Caki2 (cell line): ENCODE measurements at regions not wholly inside any gene's neighbourhood (a gene's known extent, or its start where the extent isn't known, plus 50 kb on each side); places are given as distances from the start of the nearest gene placed in this dataset.
"Not testable (repeated sequence)": the region's sequence is repeated elsewhere in the genome, so short reads cannot be mapped to it uniquely, and the experiment has no call there.

ENCODE experiments used
- DNase-seq: peaks from one replicate; pipeline ENCODE4 v3.0.0-alpha.2; 2015; ENCODE audit warnings: low read depth
- in situ Hi-C: cut with HindIII; loops from 2 replicates; pipeline ENCODE4 v1.10.0; 2016; ENCODE audit warnings: low sequenced_read_pairs, low pct_unique_long_range_greater_than_20kb, mixed read lengths

GRCh38 chr7:53336105-53336668 is 300.8 kb downstream of the POM121L12 start:
- no peak for DNase-seq
- in situ Hi-C loops: no loop called here

DNA sequence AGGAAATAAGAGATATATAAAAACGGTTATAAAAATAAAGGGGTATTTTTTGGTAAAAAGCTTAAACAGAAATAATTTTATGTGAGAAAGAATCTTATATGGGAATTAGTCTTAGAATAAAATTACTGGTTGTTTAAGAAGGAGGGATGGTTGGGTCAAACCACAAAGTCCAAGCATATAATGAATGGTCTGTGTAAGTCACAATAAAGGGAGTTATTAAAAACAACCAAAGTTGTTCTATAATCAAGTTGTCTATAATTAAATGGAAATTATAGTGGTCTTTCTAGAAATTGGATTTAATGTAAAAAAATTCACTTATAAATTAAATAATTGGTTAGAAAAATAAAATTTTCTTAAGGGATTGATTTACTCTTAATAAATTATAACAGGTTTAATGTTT is 304.8 kb downstream of the POM121L12 start:
- in situ Hi-C loops: no loop called here
- DNase-seq: no peak

DNA sequence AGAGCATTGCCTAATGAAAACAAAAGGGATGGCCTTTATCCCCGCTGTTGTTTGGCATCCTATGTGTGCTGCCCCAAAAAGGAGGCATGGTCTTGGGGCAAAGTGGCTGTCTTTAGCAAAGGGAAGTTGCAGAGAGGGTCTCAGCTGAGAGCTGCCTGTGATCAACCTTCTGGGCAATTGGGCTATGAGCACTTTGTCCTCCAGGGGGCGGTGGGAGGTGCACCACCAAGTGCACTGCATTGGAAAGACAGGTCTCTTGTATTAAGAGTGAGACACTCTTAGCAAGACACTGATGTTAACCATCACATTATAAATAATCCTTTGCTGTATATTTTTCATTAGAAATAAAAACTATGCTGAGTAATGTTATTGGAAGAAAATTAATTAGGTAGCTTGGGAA is 314.8 kb downstream of the POM121L12 start:
- DNase-seq: peak; percentile 18
- in situ Hi-C loops: no loop called here

GRCh38 chr7:53351681-53352080 is 316.2 kb downstream of the POM121L12 start:
- DNase-seq: no peak
- in situ Hi-C loops: no loop called here

GRCh38 chr7:53358269-53358668 is 322.8 kb downstream of the POM121L12 start:
- DNase-seq: no peak

DNA sequence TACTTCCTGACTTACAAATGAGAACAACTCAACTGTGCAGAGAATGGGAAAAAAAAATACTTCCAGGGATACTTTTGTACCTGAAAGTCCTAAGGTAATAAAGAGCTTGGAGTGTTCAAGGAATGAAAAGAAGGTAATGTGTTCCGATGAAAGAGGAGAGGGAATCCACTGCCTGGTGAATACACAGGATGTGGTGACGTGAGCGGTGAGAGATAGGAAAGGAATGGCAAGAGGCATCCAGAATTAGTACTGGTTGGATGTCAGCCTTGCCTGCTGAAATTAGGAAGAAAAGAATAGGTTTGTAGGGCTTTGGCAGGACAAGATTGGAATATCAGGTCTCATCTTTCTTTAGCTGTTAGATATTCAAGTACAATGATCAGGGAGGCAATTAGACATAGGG is 347.7 kb downstream of the POM121L12 start:
- DNase-seq: no peak
- in situ Hi-C loops: no loop called here

More at GRCh38 chr7:53358269-53358668, 322.8 kb downstream of the POM121L12 start:
- in situ Hi-C loops: no loop called here

GRCh38 chr7:53385239-53385638 is 349.8 kb downstream of the POM121L12 start:
- in situ Hi-C loops, DNase-seq: not testable (repeated sequence)

GRCh38 chr7:53387515-53387914 is 352.1 kb downstream of the POM121L12 start:
- DNase-seq: no peak
- in situ Hi-C loops: no loop called here

DNA sequence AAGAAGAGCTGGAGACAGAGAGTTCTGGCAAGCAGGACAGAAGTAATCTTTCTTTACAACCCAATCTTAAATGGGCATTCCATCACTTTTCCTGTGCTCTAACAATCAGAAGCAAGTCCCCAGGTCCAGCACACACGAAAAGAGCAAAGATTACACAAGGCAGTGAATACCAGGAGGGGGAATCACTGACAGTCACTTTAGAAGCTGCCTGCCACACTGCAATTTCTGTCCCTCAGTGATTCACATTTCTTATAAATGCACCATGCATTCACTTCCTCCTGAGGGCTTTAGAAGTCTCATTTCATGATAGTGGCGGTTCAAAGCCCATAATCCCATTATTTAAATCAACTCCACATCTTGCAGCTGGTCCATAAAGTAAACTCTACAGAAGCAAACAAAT is 362.5 kb downstream of the POM121L12 start:
- in situ Hi-C loops: no loop called here
- peak; percentile 76 for DNase-seq

- in situ Hi-C loops: no loop called here
- peak; percentile 89 for DNase-seq
Observed at GRCh38 chr7:53398566-53398965, 363.1 kb downstream of the POM121L12 start.

DNA sequence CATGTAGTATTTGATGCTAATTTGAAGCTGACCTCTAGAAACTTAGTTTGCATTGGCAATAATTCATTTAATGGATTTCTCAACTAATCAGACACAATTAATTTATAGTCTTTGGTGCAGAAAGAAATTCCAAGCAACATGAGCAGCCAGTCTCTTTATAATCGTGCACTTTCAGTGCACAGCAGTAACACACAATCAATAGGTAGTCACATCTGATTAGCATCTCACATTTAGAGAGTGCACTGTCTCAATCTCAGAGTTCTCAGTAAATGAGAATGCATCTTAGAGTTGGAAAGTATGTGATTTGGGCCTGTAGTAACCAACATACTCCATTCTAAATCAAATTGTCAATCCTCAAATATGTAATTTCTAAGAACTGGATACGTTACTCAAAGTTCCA is 377.6 kb downstream of the POM121L12 start:
- in situ Hi-C loops: no loop called here
- no peak for DNase-seq

GRCh38 chr7:53415816-53416215 is 380.4 kb downstream of the POM121L12 start:
- in situ Hi-C loops: no loop called here
- DNase-seq: no peak

GRCh38 chr7:53418834-53419482 is 383.5 kb downstream of the POM121L12 start:
- peak; percentile 70 for DNase-seq
- in situ Hi-C loops: no loop called here

DNA sequence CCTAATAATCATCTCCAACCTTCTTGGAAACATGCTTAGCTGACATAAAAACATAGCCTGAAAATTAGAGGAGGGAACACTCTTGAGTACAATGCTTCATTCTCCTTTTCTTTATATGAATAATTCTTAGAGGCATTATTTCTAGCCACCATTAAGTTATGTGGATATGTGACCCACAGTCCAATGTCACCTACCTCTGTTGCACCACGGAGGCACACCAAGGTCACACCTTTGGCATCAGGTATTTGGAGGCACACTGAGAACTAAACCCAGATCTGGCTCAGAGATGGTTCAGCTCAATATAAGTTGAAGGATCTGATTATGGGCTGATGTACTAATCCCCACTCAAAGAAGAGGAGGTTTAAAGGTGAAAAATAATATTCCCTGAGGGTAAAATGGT is 385.1 kb downstream of the POM121L12 start:
- no peak for DNase-seq
- in situ Hi-C loops: no loop called here

DNA sequence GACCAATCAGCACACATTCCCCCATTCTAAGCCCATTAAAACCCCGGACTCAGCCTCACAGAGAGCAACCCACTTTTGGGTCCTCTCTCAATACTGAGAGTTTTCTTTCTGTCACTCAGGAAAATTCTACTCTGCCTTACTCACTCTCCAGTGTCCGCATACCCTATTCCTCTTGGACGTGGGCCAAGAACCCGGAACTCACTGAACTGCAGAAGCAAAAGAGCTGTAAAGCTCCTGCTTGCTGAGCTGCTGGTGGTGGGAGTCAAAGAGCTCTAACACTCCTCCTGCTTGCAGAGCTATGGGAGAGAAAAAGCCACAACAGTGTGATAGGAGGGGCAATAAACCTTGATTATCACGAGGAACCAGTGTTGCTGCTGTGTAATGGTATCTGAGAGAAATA is 386.9 kb downstream of the POM121L12 start:
- DNase-seq: peak; percentile 46
- in situ Hi-C loops: no loop called here

GRCh38 chr7:53426145-53426750 is 390.8 kb downstream of the POM121L12 start:
- DNase-seq: no peak
- in situ Hi-C loops: no loop called here

- in situ Hi-C loops: no loop called here
- DNase-seq: no peak
Observed at GRCh38 chr7:53428045-53428444, 392.6 kb downstream of the POM121L12 start.

GRCh38 chr7:53431901-53432300 is 396.5 kb downstream of the POM121L12 start:
- DNase-seq: no peak

DNA sequence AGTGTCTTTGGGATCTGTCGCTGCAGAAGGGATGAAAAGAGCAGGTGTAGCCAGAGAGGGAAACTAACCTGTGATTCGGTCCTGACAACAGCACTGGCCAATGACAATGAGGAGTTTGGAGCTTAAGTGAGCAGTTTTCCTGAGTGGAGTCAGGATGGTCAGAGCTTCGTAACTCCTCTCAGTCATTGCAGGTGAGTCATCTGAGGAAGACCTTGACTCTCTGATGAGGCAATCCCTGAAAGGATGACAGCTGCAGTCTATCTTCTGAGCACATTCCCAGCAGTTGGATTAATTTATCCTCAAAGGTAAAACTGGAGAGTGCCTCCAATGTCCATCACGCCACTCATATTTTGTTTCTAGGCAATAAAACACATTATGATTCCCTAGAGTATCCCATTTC is 401.9 kb downstream of the POM121L12 start:
- DNase-seq: no peak
- in situ Hi-C loops: no loop called here

More at GRCh38 chr7:53431901-53432300, 396.5 kb downstream of the POM121L12 start:
- in situ Hi-C loops: no loop called here

DNA sequence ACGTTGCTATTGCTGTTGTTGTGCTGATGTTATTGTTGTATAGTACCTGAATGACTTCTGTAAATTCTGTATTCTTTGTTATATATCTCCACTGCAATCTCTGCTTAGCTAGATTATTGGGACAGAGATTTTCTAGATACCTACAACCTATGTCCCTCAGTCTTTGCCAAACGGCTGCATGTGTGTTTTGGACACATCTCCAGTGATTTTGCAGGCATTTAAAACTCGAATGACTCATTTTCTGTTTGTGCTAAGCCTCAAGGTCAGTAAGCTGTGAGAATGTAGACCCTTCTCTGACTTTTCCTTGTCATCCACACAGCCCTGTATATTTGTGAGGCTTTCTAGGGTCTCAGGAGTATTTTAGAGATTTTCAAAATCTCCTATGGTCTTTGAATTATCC is 410.7 kb downstream of the POM121L12 start:
- no peak for DNase-seq
- in situ Hi-C loops: no loop called here
